ENCODE measurements at regions not wholly inside any gene's neighbourhood (a gene's known extent, or its start where the extent isn't known, plus 50 kb on each side); places are given as distances from the start of the nearest gene placed in this dataset.

- TF ChIP-seq, protein P1, sequence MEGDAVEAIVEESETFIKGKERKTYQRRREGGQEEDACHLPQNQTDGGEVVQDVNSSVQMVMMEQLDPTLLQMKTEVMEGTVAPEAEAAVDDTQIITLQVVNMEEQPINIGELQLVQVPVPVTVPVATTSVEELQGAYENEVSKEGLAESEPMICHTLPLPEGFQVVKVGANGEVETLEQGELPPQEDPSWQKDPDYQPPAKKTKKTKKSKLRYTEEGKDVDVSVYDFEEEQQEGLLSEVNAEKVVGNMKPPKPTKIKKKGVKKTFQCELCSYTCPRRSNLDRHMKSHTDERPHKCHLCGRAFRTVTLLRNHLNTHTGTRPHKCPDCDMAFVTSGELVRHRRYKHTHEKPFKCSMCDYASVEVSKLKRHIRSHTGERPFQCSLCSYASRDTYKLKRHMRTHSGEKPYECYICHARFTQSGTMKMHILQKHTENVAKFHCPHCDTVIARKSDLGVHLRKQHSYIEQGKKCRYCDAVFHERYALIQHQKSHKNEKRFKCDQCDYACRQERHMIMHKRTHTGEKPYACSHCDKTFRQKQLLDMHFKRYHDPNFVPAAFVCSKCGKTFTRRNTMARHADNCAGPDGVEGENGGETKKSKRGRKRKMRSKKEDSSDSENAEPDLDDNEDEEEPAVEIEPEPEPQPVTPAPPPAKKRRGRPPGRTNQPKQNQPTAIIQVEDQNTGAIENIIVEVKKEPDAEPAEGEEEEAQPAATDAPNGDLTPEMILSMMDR (IDR thresholded peaks at IDR 0.05), result no peak
- TF ChIP-seq POLR2A (IDR thresholded peaks at IDR 0.05), result no peak
These were observed 118.4 kb upstream of the LY86 start for GRCh38 chr6:6470123-6470522.
